ENCODE measurements at regions not wholly inside any gene's neighbourhood (a gene's known extent, or its start where the extent isn't known, plus 50 kb on each side); places are given as distances from the start of the nearest gene placed in this dataset.
"Not testable (repeated sequence)": the region's sequence is repeated elsewhere in the genome, so short reads cannot be mapped to it uniquely, and the experiment has no call there.

DNA sequence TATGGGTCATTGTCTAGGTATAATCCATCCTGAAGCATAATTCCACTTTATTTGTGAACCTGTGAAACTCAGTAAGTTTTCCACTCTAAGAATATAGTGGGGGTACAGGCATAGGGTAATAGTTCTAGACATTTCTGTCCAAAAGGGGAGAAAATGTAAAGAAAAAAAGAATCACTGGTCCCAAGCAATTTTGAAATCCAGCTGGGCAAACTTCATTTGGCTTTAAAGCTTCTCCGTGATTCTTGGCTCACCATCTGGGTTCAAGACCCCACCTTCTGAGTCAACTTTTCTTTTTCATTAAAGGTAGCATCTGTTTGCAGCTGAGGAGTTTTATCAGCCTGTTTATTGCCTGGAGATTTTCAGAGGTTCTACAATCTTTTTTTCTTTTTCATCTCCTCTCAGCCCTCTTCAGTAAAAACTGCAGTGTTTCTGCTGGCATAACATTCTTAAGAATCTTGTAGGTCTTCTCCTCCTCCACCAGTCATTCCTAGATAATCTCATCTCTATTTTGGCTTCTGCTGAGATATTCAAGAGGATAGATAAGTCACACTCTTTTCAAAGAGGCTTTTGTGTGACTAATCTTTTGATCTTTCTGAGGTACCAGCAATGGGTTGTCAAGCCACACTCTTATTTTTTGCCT is 126.1 kb upstream of the PITX1 start:
- no peak for DNase-seq (ENCODE audit: low read depth)

DNA sequence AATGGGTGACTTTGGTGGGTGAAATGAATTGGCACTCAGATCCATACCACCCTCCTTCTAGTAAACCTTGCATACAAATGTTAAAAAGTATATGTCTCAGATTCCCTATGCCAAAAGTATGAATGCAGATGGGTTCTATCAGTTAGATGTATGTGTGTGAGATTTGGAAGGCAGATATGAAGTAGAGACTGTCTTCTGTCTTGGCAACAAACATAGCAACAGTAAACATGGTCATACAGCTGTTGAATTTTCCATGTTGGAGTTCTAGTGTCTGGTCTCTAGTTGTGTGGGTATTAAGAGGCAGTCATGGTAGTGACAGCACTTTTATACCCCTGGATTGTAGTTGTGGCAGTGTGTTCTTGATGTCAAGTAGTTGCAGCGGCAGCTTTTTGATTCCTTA is 125.6 kb upstream of the PITX1 start:
- DNase-seq (ENCODE audit: low read depth) = no peak

DNA sequence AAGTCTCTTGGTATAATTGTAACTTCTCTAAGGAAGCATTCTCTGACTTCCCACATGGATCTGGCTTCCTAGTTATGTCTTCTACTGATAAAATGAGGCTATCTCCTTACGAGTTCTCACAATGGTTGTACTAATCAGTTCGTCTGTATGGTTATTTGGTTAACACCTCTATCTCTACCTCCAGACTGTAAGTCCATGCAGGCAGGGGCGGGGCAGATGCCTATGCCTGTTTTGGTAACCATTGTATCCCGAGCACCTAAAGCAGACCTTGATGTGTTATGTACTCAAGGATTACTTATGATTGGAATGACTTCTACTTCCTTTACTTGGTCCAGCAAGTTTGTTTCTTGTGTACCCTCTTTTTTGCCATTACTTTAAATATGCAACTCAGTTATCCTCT is 125.0 kb upstream of the PITX1 start:
- DNase-seq (ENCODE audit: low read depth) = no peak

DNA sequence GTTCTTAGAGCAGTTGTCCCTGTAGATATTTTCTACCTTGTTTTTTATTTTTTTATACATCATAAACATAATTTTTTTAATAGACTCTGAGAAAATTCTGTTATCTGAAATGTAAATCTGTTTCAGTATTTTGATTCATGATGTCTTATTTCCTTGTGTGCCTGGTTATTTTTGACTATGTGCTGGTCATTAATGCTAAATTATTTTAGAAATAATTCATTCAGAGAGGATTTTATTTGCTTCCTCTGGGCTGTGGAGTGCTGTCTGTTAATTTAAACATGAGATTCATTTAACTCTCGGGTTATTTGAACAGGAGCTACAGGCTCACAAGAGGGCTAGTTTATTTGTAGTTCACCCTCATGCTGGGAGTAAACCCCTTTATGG is 124.3 kb upstream of the PITX1 start:
- DNase-seq (ENCODE audit: low read depth) = no peak

DNA sequence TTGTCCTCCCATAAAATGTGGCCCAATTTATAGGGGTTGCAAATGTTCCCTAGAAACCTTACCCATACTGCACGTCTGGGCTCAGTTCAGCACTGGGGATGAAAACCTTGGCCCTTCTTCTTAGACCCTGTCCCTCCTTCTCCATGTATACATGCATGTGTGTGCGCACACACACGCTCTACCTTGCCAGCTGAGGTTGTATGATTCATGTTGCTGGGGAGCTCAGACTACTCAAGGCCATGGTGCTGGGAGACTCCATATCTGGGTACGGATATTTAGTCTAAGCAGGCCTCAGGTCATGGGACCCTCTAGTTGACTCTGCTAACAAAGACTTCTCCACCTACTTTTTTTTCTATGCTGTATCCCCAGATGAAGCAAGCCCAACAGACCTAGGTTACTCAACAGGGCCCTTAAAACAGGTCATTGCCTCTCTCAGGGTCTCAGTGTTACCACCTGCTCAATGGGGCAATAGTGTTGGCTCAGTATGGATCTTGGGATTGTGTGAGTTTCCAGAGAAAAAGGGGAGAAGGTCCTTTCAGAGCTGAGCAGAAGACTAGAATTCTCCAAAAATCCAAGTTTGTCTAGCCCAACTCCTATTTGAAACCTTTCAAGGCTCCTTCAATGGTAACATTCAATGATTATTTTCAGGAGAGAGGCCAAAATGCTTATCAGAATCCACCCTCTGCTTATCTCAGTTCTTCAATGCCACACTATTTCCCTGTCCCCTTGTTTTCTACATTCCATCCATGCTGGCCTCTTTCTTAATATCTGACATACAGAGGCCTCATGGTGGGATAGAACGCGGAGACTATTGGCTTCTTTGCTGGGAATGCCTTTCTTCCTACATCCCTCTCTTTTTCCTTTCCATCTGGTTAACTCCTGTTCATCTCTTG is 123.6 kb upstream of the PITX1 start:
- no peak for DNase-seq (ENCODE audit: low read depth)

DNA sequence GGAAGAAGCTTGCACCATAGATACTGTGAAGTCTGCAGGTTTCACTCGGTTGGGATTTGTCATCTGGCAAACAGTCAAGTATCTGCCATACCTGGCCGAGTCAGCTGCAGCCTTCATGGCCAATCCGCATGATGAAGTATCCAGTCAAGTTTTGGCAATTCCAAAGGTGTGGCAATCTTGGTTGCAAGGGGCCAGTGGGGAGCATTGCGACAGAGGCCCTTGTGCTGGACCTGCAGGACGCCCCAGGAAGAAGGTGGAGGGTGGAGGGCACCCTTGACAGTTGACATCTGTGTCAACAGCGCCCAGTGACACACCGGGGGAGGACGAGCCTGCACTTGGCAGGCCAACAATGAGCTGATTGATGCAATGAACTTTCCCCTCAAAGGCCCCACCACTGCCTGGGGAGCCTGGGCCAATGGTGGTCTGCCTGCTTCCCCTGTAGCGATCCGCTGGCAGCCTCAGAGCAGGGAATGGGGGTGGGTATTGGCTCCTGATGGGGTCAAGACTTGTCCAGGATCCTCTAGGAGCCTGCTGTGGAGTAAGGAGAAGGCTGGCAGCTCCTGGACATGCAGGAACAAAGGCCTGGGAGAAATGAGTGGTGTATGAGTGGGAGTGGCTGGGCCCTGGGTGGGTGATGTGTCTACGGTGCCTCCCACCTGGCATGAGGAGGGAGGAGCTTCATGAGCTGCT is 122.8 kb upstream of the PITX1 start:
- DNase-seq (ENCODE audit: low read depth) = no peak

DNA sequence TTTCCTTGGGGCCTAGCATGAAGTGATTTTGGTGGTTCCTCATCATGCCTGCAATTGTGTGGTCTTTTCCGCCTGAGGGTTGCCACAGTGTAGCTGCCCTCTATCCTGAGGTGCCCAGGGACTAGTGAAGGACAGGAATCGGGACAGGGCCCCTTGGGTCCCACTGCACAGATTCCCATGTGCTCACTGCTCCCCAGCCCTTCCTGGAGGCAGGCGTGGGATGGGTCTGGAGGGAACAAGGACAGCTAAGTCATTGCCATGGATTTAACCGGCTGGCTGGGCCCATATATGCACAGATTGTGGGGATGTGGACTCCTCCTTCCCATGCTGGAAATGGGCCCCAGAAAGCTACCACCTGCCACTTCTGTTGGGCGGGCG is 122.3 kb upstream of the PITX1 start:
- DNase-seq (ENCODE audit: low read depth) = no peak

DNA sequence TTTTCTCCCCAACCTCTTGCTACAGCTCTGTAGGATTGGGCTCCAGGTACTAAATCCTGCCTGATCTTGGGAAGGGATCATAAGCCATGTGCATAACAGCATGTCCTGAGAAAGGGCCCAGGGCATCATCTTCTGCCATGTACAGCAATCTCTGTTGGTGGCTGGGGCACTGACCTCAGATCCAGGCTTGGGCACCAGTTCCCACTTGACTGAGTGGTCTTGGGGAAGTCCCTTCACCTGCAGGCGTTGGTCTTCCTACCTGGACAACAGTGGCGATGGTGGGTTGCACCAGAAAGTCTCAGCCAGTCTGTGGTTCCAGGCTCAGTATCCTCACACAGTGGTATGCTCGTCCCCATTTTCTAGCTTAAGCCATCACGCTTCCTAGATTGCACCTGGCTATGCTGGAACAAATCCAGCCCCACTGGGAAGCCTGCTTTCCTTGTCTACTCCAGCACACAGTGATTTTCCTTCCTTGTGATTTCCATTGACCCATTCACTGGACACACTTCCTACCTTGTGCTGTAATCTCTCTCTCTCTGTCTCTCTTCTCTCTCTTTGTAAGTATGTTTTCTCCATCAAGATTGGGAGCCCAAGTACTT is 121.7 kb upstream of the PITX1 start:
- DNase-seq (ENCODE audit: low read depth) = no peak

DNA sequence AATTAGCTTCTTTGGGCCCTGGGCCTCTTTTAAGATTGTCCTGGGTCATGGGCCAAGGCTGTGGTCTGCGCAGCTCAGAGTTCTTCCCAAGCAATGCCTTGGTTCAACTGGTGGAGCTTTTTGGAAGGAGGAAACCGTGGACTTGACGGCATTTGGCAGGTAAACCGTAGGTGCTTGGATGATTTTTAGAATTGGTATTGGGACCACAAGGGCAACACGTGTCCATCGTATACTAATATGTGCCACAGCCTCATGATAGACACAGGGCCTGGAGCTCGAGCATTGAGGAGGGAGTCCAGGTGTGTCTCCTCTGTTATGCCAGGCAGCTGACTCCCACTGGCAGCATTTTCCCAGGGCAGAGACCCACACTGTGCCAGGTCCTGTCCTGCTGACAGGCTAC is 120.9 kb upstream of the PITX1 start:
- no peak for DNase-seq (ENCODE audit: low read depth)

DNA sequence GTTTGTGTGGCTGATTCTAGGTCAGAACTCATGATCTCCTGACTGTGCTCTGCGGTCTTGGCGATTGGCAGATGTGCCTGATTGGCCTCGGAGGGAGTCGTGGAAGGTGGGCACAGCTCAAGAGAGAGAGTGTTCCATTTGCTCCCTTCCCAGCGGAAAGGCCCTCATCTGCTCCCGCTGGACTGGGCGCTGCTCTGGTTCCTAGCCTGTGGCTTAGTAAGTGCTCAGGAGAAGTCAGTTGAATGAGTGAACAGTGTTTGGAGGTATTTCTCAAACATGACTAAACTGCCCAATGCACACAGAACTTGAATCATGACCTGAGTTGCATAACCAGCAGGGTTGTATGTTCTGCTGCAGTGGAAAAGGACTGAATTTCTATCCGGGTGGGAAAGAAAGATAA is 120.2 kb upstream of the PITX1 start:
- peak; percentile 10 for DNase-seq (ENCODE audit: low read depth)

DNA sequence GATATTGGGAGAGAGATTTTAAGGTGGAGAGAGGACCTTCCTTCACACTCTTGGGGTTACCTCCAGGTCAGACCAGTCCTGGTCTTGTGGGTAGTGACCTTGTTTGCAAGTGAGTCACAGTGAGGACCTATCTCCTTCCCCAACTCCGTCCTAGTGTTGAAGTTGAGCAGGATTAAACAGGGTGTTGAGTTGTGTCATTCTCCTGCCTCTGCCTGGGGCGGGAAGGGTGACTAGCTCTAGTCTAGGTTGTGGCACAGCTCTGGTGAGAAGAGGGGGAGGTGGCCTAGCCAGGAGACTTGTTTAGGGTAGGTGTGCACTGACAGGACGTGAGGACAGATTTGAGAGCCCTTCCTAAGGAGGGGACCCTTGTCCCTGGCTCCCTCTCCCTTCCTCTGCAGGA is 119.6 kb upstream of the PITX1 start:
- no peak for DNase-seq (ENCODE audit: low read depth)

DNA sequence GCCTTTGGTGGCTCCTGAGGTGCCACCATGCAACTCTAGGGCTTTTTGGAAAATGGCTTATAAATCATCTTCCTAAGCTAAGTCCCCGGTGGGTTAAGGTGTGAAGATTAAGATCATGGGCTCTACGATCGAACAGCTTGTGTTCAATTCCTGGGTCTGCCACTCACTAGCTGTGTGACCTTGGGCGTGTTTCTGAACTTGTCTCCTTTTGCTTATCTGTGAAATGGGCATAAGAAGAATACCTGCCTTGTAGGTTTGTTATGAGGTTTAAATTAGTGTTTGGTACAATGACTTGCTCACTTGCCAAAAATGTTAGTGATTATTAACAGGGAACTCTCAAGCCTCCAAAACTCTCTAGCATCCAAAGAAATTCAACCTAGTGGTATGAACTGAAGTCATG is 119.2 kb upstream of the PITX1 start:
- DNase-seq (ENCODE audit: low read depth) = no peak

DNA sequence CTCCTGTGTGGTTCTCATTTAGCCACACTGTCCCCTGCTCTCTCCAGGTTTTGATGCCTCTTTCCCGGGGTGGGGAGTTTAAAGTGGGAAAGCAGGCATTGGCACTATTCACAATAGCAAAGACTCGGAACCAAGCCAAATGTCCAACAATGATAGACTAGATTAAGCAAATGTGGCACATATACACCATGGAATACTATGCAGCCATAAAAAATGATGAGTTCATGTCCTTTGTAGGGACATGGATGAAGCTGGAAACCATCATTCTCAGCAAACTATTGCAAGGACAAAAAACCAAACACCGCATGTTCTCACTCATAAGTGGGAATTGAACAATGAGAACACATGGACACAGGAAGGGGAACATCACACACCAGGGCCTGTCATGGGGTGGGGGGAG is 117.6 kb upstream of the PITX1 start:
- DNase-seq (ENCODE audit: low read depth) = not testable (repeated sequence)

DNA sequence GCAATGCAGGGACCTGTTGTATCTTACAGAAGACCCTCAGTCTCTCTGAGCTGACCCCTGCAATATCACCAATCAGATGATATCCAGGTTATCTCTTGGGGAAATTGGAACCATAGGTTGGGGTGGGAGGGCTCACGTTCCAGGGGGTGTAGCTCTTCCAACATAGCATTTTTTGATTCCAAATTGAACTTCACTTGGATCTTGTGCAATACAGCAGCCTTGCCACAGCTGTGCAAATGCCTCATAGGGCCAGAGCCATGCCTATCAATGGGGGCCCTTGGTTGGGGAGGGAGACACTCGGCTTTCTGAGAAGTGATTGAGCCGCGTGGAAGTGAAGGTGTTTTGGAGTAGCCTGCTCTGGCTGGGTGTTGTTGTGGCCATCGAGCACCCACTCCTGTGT is 117.2 kb upstream of the PITX1 start:
- DNase-seq (ENCODE audit: low read depth) = no peak

DNA sequence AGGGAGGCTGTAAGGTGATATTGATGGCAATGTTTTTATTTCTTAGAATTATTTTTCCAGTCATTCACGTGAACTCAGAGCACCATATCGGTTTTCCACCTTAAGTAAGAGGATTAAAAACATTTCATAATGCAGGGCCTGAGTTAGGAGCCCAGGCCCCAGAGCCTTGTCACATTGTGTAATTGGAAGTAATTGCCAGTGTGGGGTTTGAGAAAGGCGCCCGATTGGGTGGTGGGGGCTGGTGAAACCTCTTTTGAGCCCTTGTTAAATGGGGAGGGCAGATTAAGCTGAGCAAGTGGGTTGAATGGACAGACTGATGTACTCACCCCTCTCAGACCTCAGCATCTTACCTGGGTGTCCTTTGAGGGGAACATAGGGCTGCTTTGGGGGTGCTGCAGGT is 116.7 kb upstream of the PITX1 start:
- no peak for DNase-seq (ENCODE audit: low read depth)

DNA sequence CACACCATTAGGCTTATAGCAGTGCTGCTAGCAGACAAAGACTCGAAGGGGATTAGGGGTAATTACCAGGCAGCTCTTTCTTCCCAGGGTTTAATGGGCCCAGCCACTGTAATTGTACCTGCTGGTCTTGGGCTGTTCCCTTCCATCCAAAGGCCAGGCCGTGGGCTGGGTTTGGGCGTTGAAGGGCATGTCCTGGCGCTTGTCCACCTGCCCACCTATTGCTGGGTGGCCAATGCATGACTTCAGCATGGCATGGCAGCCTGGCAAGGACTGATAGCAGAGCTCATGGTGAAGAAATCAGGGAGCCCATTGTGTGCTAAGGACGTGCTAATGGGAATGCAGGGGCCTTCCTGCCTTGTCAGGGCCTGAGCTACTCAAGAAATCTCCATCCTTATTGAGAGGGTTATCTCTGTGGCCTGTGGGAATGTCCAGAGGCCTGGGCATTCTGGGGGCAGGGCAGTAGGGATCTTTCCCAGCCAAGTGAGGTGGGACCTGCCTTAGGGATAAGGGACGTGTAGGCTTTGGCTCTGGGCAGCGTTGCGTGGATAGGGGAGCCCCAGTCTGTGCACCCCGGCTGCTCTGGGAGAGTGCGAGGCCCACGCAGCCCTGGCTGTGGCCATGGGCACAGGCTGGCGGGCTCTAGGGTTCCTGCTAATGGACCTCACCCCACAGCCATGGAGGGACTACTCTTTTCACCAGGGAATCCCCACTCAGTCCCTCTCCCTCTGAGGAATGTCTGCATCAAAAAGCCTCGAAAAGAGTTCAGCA is 116.1 kb upstream of the PITX1 start:
- no peak for DNase-seq (ENCODE audit: low read depth)

DNA sequence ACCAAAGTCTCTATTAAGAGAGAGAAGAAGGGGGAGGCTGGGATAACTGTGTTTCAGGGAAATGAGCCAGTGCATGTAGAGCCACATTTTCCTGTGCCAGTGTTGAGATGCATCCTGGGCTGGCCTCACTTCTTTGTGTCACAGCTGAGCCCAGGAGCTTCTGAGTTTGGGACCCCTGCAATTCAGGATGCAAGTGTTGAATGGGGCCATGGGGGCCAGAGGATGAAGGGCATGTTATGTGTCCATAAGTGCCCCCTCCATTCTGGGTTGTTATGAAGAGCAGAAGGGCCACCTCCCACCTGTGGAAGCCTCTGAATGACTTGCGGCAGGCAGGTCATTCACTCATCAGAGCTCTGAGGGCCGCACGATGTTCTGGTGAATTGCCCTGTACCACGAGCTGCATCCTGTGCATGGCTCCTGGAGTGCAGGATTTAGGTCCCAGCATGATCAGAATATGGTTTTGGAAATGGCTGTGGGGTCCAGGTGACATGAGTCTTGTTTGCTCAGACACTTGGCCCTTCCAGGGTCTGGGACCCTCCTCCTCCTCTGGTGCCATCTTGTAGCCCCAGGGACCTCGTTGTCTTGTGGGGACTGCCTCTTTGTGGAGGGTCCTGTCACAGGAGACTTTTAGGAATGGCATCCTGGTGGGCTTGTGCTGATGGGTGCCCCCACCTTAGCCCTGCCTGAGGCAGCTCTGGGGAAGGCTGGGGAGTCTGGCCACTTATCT is 115.4 kb upstream of the PITX1 start:
- no peak for DNase-seq (ENCODE audit: low read depth)

DNA sequence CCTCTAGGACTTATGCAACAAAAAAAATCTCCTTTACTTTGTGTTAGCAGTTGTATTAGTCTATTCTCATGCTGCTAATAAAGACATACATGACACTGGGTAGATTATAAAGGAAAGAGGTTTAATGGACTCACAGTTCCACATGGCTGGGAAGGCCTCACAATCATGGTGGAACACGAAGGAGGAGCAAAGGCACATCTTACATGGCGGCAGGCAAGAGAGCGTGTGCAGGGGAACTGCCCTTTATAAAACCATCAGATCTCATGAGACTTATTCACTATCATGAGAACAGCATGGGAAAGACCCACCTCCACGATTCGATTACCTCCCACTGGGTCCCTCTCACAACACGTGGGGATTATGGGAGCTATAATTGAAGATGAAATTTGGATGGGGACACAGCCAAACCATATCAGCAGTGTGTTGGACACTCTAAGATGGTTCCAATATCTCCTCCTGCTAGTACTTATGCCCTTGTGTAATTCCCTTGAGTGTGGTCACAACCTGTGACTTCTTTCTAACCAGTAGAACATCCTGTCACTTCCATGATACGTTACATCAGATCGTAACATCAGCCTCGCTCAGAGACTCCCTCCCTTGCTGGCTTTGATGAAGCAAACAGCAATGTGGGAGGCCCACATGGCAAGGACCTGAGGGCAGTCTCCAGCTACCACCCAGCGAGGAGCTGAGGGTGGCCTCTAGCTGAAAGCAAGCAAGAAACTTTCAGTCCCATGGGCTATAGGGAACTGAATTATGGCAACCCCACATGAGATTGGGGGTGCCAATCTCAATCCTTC is 113.5 kb upstream of the PITX1 start:
- no peak for DNase-seq (ENCODE audit: low read depth)

DNA sequence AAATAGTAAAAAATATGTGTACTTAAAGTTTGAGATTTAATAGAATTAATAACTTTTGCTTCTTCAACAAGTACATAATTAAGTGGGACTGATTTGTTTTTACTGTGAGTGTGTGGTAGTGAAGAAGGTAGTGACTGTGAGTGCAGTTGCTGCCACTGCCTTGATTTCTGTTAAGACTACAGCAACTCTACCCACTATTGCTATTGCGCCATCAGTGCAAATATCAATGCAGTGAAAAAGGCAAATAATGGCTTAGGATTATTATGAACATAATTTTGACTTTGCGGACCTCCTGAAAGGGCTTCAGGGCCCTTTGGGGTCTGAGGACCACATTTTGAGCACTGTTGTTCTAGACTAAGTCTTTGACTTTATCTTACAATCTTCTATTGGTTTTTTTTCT is 112.0 kb upstream of the PITX1 start:
- no peak for DNase-seq (ENCODE audit: low read depth)

DNA sequence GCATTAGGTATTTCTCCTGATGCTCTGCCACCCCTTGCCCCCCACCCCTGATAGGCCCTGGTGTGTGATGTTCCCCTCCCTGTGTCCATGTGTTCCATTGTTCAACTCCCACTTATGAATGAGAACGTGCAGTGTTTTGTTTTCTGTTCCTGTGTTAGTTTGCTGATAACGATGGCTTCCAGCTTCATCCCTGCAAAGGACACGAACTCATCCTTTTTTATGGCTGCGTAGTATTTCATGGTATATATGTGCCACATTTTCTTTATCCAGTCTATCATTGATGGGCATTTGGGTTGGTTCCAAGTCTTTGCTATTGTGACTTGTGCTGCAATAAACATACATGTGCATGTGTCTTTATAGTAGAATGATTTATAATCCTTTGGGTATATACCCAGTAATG is 109.7 kb upstream of the PITX1 start:
- not testable (repeated sequence) for DNase-seq (ENCODE audit: low read depth)
